Thyroid gland (tissue), 4 donors: ENCODE measurements at regions not wholly inside any gene's neighbourhood (a gene's known extent, or its start where the extent isn't known, plus 50 kb on each side); places are given as distances from the start of the nearest gene placed in this dataset.

Source experiments
- CTCF ChIP-seq, 6 experiments: fragments of 200-600 bp in 3 of 6; fragments of 450-650 bp in 3 of 6; sonication (generic) in 3 of 6; IDR thresholded peaks; one replicate each; pipeline ENCODE4 v1.5.1; 2016 to 2019; ENCODE audit warnings: antibody characterized with exemption in 6 of 6, mild to moderate bottlenecking in 2 of 6, inconsistent platforms in 1 of 6, moderate library complexity in 1 of 6
- POLR2A ChIP-seq, 2 donors: fragments of 450-650 bp; IDR thresholded peaks; one replicate each; pipeline ENCODE4 v1.6.1; 2017; ENCODE audit warnings: antibody characterized with exemption in 2 of 2, mild to moderate bottlenecking in 2 of 2, moderate library complexity in 1 of 2

- TF ChIP-seq CTCF (IDR thresholded peaks at IDR 0.05) (no peak), POLR2A (IDR thresholded peaks at IDR 0.05) (no peak)
These were observed 278.0 kb upstream of the BOD1L1 start for GRCh38 chr4:13905543-13905942.
